Vagina (tissue), 2 donors: ENCODE measurements at regions not wholly inside any gene's neighbourhood (a gene's known extent, or its start where the extent isn't known, plus 50 kb on each side); places are given as distances from the start of the nearest gene placed in this dataset.
"Not testable (repeated sequence)": the region's sequence is repeated elsewhere in the genome, so short reads cannot be mapped to it uniquely, and the experiment has no call there.

Source experiments
- DNase-seq, 2 donors: peaks; one replicate each; pipeline ENCODE4 v3.0.0-alpha.2; 2017; ENCODE audit errors: extremely low spot score in 2 of 2
- H3K27ac ChIP-seq: fragments of 200-600 bp; sonication (generic); one replicate; pipeline ENCODE4 v1.5.1; 2019
- H3K27me3 ChIP-seq: fragments of 200-600 bp; sonication (generic); one replicate; pipeline ENCODE4 v1.5.1; 2019
- H3K36me3 ChIP-seq, 2 donors: fragments of 200-600 bp; sonication (generic); one replicate each; pipeline ENCODE4 v1.5.1; 2017 to 2019
- H3K4me1 ChIP-seq: fragments of 200-600 bp; sonication (generic); one replicate; pipeline ENCODE4 v1.5.1; 2019
- H3K4me3 ChIP-seq, 2 donors: fragments of 200-600 bp; sonication (generic); 1 replicate in 1 of 2; 2 replicates in 1 of 2; pipeline ENCODE4 v1.5.1; 2016 to 2019
- H3K9me3 ChIP-seq: fragments of 200-600 bp; sonication (generic); one replicate; pipeline ENCODE4 v1.5.1; 2019
- POLR2A ChIP-seq, 2 donors: fragments of 450-650 bp; IDR thresholded peaks; one replicate each; pipeline ENCODE4 v1.6.1; 2017; ENCODE audit warnings: antibody characterized with exemption in 2 of 2, mild to moderate bottlenecking in 2 of 2, moderate library complexity in 2 of 2
- POLR2AphosphoS5 ChIP-seq, 2 donors: sonication (generic); formaldehyde crosslinking; IDR thresholded peaks; one replicate each; pipeline ENCODE4 v1.9.0; 2017; ENCODE audit warnings: antibody characterized with exemption in 2 of 2, mild to moderate bottlenecking in 2 of 2, low read depth in 1 of 2; ENCODE audit not compliant: insufficient read depth in 1 of 2
- intact Hi-C: fragments of 100-400 bp; cut with DNase I; formaldehyde crosslinking; loops from one replicate; pipeline ENCODE4 v1.15.1; 2023
- TF ChIP-seq, protein P1 (sequence below), 3 experiments: fragments of 450-650 bp in 2 of 3; fragments of 200-600 bp in 1 of 3; sonication (generic) in 1 of 3; IDR thresholded peaks; one replicate each; pipeline ENCODE4 v1.5.1; 2017 to 2019; ENCODE audit warnings: antibody characterized with exemption in 3 of 3, mild to moderate bottlenecking in 2 of 3, moderate library complexity in 2 of 3

DNA sequence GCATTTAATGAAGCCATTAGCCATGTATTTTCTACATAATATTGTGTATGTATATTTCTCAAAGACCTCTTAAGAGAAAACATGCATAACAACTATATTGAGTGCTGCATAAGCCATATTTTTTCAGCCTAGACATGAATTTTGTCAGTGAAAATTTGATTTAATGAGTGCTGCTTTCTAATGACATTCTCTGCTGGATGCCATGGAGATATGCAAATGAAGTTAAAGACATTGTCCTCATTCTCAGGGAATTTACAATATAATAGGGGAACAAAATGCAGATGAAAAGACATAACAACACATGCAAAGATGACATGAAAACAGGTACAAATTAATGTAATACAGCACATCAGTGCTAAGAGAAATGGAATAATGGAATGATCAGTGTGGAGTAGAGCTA is 118.7 kb downstream of the ATOH1 start:
- Histone ChIP-seq H3K27ac (no peak overlapping the region), H3K4me3 (no peak overlapping the region), H3K36me3 (no peaks in the 10 kb centered on the region), H3K27me3 (no peaks in the 10 kb centered on the region), H3K4me1 (no peaks in the 10 kb centered on the region), H3K9me3 (no peaks in the 10 kb centered on the region)
- TF ChIP-seq POLR2A (IDR thresholded peaks at IDR 0.05) (no peak), POLR2AphosphoS5 (IDR thresholded peaks at IDR 0.05; ENCODE audit: insufficient read depth in 1 of 2, low read depth in 1 of 2) (no peak)
- TF ChIP-seq, protein P1, sequence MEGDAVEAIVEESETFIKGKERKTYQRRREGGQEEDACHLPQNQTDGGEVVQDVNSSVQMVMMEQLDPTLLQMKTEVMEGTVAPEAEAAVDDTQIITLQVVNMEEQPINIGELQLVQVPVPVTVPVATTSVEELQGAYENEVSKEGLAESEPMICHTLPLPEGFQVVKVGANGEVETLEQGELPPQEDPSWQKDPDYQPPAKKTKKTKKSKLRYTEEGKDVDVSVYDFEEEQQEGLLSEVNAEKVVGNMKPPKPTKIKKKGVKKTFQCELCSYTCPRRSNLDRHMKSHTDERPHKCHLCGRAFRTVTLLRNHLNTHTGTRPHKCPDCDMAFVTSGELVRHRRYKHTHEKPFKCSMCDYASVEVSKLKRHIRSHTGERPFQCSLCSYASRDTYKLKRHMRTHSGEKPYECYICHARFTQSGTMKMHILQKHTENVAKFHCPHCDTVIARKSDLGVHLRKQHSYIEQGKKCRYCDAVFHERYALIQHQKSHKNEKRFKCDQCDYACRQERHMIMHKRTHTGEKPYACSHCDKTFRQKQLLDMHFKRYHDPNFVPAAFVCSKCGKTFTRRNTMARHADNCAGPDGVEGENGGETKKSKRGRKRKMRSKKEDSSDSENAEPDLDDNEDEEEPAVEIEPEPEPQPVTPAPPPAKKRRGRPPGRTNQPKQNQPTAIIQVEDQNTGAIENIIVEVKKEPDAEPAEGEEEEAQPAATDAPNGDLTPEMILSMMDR (IDR thresholded peaks at IDR 0.05), result no peak
- intact Hi-C loops, result no loop called here
- DNase-seq, result no peak

DNA sequence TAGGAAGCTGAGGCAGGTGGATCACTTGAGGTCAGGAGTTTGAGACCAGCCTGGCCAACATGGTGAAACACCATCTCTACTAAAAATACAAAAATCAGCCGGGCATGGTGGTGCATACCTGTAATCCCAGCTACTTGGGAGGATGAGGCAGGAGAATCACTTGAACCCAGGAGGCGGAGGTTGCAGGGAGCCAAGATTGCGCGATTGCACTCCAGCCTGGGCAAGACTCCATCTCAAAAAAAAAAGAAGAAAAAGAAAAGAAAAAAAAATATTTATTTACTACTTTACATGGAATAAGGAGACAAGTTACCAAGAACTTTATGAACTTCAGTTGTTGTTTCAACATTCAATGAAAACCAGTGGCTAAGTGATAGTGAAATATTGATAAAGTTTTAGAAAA is 121.7 kb downstream of the ATOH1 start:
- H3K4me3 ChIP-seq, H3K27me3 ChIP-seq, intact Hi-C loops, DNase-seq, H3K27ac ChIP-seq, H3K36me3 ChIP-seq, H3K9me3 ChIP-seq, H3K4me1 ChIP-seq: not testable (repeated sequence)

DNA sequence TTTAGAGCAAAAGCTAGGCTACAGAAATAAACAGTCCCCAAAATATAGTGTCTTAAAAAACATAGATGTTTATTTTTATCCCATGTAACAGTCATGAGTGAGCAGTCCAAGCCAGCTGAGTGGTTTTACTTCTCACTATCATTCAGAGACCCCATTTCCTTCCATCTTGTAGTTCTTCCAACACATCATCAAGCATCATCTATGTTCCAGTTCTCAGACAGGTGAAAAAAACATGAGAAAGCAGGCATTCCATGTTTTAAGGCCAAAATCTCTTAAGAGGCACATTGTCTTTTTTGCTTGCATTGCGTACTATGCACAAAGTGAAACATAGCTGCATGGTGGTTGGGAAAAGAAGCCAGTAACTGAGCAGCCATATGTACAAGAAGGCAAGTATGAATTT is 128.6 kb downstream of the ATOH1 start:
- no peak for DNase-seq
- TF ChIP-seq, protein P1 (IDR thresholded peaks at IDR 0.05), result no peak
- TF ChIP-seq POLR2AphosphoS5 (IDR thresholded peaks at IDR 0.05; ENCODE audit: insufficient read depth in 1 of 2, low read depth in 1 of 2) (no peak), POLR2A (IDR thresholded peaks at IDR 0.05) (no peak)
- Histone ChIP-seq H3K9me3 (no peaks in the 10 kb centered on the region), H3K4me1 (no peaks in the 10 kb centered on the region), H3K36me3 (no peaks in the 10 kb centered on the region), H3K27ac (no peak overlapping the region), H3K4me3 (no peak overlapping the region), H3K27me3 (no peaks in the 10 kb centered on the region)
- intact Hi-C loops, result no loop called here

DNA sequence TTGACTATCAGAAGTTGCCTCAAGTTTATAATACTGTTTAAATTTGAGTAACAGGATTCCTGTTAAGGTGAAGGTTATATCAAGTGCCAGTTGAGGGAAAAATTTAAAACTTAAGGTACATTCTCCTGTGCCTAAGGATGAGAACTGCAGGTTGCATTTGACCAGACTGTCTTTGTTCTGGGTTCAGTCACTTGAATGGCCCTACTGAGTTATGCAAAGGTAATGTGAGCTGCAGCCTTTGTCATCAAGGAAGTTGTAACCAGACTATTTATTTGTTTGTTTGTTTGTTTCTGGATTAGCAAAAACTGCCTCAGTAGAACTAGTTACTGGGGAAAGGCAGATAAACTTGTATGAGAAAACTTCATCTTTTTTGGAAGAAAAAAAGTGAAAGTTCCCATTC is 131.9 kb downstream of the ATOH1 start:
- Histone ChIP-seq H3K9me3 (no peaks in the 10 kb centered on the region), H3K4me3 (no peak overlapping the region), H3K4me1 (no peaks in the 10 kb centered on the region), H3K36me3 (no peaks in the 10 kb centered on the region), H3K27ac (no peak overlapping the region), H3K27me3 (no peaks in the 10 kb centered on the region)
- intact Hi-C loops, result no loop called here
- TF ChIP-seq POLR2A (IDR thresholded peaks at IDR 0.05), result no peak
- no peak for TF ChIP-seq POLR2AphosphoS5 (IDR thresholded peaks at IDR 0.05; ENCODE audit: insufficient read depth in 1 of 2, low read depth in 1 of 2)
- TF ChIP-seq, protein P1 (IDR thresholded peaks at IDR 0.05), result no peak
- DNase-seq, result no peak

DNA sequence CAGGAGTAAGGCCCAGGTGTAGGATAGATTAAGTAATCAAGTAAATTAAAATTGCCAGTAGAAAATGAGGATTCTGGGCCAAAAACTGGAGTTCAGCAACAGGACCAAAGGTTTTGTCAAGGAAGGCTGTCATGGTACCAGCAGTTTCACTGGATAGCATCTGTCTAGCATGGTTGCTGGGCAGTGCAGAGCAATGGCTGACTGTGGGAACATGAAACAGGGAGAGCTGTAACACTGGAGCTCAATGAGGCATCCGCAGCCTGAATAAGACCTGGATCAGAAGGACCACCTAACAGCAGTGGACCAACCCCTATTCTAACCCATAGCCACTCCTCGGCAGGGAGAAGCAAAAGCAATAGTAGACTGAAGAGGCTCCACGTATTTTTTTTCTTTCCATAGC is 132.4 kb downstream of the ATOH1 start:
- Histone ChIP-seq H3K36me3 (no peaks in the 10 kb centered on the region), H3K9me3 (no peaks in the 10 kb centered on the region), H3K27ac (no peak overlapping the region), H3K4me1 (no peaks in the 10 kb centered on the region), H3K4me3 (no peak overlapping the region), H3K27me3 (no peaks in the 10 kb centered on the region)
- intact Hi-C loops, result no loop called here
- no peak for DNase-seq
- TF ChIP-seq POLR2A (IDR thresholded peaks at IDR 0.05) (no peak), POLR2AphosphoS5 (IDR thresholded peaks at IDR 0.05; ENCODE audit: insufficient read depth in 1 of 2, low read depth in 1 of 2) (no peak)
- TF ChIP-seq, protein P1 (IDR thresholded peaks at IDR 0.05), result no peak

DNA sequence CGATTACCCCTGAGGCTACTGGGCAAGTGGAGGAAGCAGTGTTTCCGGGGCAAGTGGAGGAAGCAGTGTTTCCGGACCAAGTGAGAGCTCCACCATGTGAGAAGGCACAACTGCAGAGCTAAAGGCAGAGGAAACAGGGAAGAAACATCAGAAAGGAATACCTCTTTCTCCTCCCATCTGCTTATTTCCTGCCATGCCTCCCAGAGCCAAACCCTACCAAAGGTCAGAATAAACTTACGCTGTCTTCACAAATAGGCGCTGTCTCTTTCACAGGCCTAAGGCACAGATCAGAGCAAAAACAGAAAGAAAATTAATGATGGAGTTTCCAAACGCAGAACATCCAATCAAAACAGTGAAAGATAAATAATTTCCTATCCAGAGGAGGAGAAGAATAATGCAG is 153.0 kb downstream of the ATOH1 start:
- Histone ChIP-seq H3K4me3 (no peak overlapping the region), H3K27ac (no peak overlapping the region), H3K9me3 (no peaks in the 10 kb centered on the region), H3K4me1 (no peaks in the 10 kb centered on the region), H3K36me3 (no peaks in the 10 kb centered on the region), H3K27me3 (no peaks in the 10 kb centered on the region)
- no peak for DNase-seq
- intact Hi-C loops, result no loop called here
- no peak for TF ChIP-seq POLR2A (IDR thresholded peaks at IDR 0.05)
- no peak for TF ChIP-seq POLR2AphosphoS5 (IDR thresholded peaks at IDR 0.05; ENCODE audit: insufficient read depth in 1 of 2, low read depth in 1 of 2)
- TF ChIP-seq, protein P1 (IDR thresholded peaks at IDR 0.05), result no peak
